ENCODE measurements at regions not wholly inside any gene's neighbourhood (a gene's known extent, or its start where the extent isn't known, plus 50 kb on each side); places are given as distances from the start of the nearest gene placed in this dataset.

GRCh38 chr2:147001061-147001460 is 843.8 kb upstream of the ACVR2A start:
- no peak for TF ChIP-seq POLR2A (IDR thresholded peaks at IDR 0.05)
- TF ChIP-seq CTCF (IDR thresholded peaks at IDR 0.05), result no peak

Measured in testis (tissue), 2 donors.